HG03159 (cell line): ENCODE measurements at regions not wholly inside any gene's neighbourhood (a gene's known extent, or its start where the extent isn't known, plus 50 kb on each side); places are given as distances from the start of the nearest gene placed in this dataset.
A peak's percentile ranks its signal among the peaks of the same experiment; 100 is the strongest.

Experiments
- ATAC-seq: cut with Tn5 transposase; IDR thresholded peaks from one replicate; pipeline ENCODE4 v1.9.1; 2021; ENCODE audit warnings: mild to moderate bottlenecking, moderate library complexity; ENCODE audit not compliant: unreplicated experiment

- ATAC-seq: no peak
Measured at GRCh38 chr10:4137299-4137698, 352.3 kb upstream of the KLF6 start.

- ATAC-seq: peak; percentile 70
Measured at GRCh38 chr10:4136121-4136520, 351.1 kb upstream of the KLF6 start.

- ATAC-seq: no peak
Measured at GRCh38 chr10:4132216-4132556, 347.2 kb upstream of the KLF6 start.

- peak; percentile 71 for ATAC-seq
Measured at GRCh38 chr10:4131407-4132215, 346.6 kb upstream of the KLF6 start.

- ATAC-seq: no peak
Measured at GRCh38 chr10:4130685-4131084, 345.7 kb upstream of the KLF6 start.

GRCh38 chr10:4129866-4130477 lies 345.0 kb upstream of the KLF6 start:
- ATAC-seq: no peak

GRCh38 chr10:4127518-4128315 lies 342.7 kb upstream of the KLF6 start:
- ATAC-seq: peak; percentile 72

- no peak for ATAC-seq
Measured at GRCh38 chr10:4125776-4126175, 340.8 kb upstream of the KLF6 start.

- peak; percentile 77 for ATAC-seq
Measured at GRCh38 chr10:4121502-4122380, 336.7 kb upstream of the KLF6 start.

GRCh38 chr10:4120096-4120853 lies 335.3 kb upstream of the KLF6 start:
- no peak for ATAC-seq

GRCh38 chr10:4119107-4119506 lies 334.1 kb upstream of the KLF6 start:
- ATAC-seq: no peak

- ATAC-seq: no peak
Measured at GRCh38 chr10:4117604-4118003, 332.6 kb upstream of the KLF6 start.

- ATAC-seq: no peak
Measured at GRCh38 chr10:4111643-4112042, 326.6 kb upstream of the KLF6 start.

GRCh38 chr10:4109469-4109868 lies 324.5 kb upstream of the KLF6 start:
- no peak for ATAC-seq

- ATAC-seq: no peak
Measured at GRCh38 chr10:4108693-4109092, 323.7 kb upstream of the KLF6 start.

- no peak for ATAC-seq
Measured at GRCh38 chr10:4107285-4107851, 322.4 kb upstream of the KLF6 start.

GRCh38 chr10:4103603-4104002 lies 318.6 kb upstream of the KLF6 start:
- ATAC-seq: no peak

- no peak for ATAC-seq
Measured at GRCh38 chr10:4102802-4103344, 317.9 kb upstream of the KLF6 start.

- ATAC-seq: peak; percentile 60
Measured at GRCh38 chr10:4101918-4102654, 317.1 kb upstream of the KLF6 start.
